ENCODE measurements at regions not wholly inside any gene's neighbourhood (a gene's known extent, or its start where the extent isn't known, plus 50 kb on each side); places are given as distances from the start of the nearest gene placed in this dataset.

- DNase-seq, result no peak
These were observed 174.3 kb upstream of the CCND2 start for GRCh38 chr12:4099276-4099675.

GRCh38 chr12:4091016-4091743 lies 182.4 kb upstream of the CCND2 start:
- no peak for DNase-seq

- no peak for DNase-seq
These were observed 183.6 kb upstream of the CCND2 start for GRCh38 chr12:4089956-4090355.

GRCh38 chr12:4089121-4089606 lies 184.4 kb upstream of the CCND2 start:
- DNase-seq, result no peak

GRCh38 chr12:4088451-4088850 lies 185.1 kb upstream of the CCND2 start:
- DNase-seq, result no peak

- DNase-seq, result no peak
These were observed 187.1 kb upstream of the CCND2 start for GRCh38 chr12:4086481-4086880.

GRCh38 chr12:4084573-4084972 lies 189.0 kb upstream of the CCND2 start:
- DNase-seq, result no peak

- no peak for DNase-seq
These were observed 190.7 kb upstream of the CCND2 start for GRCh38 chr12:4082809-4083403.

GRCh38 chr12:4080213-4080612 lies 193.3 kb upstream of the CCND2 start:
- no peak for DNase-seq

GRCh38 chr12:4074129-4074528 lies 199.4 kb upstream of the CCND2 start:
- no peak for DNase-seq

- no peak for DNase-seq
These were observed 196.4 kb upstream of the PARP11 start for GRCh38 chr12:4069670-4070010.

GRCh38 chr12:4068981-4069669 lies 195.9 kb upstream of the PARP11 start:
- DNase-seq, result no peak

GRCh38 chr12:4064008-4064407 lies 190.8 kb upstream of the PARP11 start:
- DNase-seq, result no peak

- DNase-seq, result no peak
These were observed 186.8 kb upstream of the PARP11 start for GRCh38 chr12:4059898-4060568.

- no peak for DNase-seq
These were observed 184.0 kb upstream of the PARP11 start for GRCh38 chr12:4056910-4057845.

GRCh38 chr12:4054630-4055029 lies 181.4 kb upstream of the PARP11 start:
- no peak for DNase-seq

- no peak for DNase-seq
These were observed 179.5 kb upstream of the PARP11 start for GRCh38 chr12:4052691-4053090.

GRCh38 chr12:4051596-4051995 lies 178.4 kb upstream of the PARP11 start:
- DNase-seq, result no peak

- no peak for DNase-seq
These were observed 177.1 kb upstream of the PARP11 start for GRCh38 chr12:4050340-4050739.

- DNase-seq, result no peak
These were observed 176.3 kb upstream of the PARP11 start for GRCh38 chr12:4049298-4050080.

- no peak for DNase-seq
These were observed 174.2 kb upstream of the PARP11 start for GRCh38 chr12:4047421-4047820.

- DNase-seq, result no peak
These were observed 173.3 kb upstream of the PARP11 start for GRCh38 chr12:4046495-4046840.

Data from dermis blood vessel endothelial cell (primary cell).